Heart right ventricle (tissue), 15 donors: ENCODE measurements at regions not wholly inside any gene's neighbourhood (a gene's known extent, or its start where the extent isn't known, plus 50 kb on each side); places are given as distances from the start of the nearest gene placed in this dataset.

Experiments used
- ATAC-seq, 8 donors: fragments of 200-7000 bp; cut with Tn5 transposase; one replicate each; pipeline ENCODE4 v1.9.1; 2020; ENCODE audit warnings: mild to moderate bottlenecking in 8 of 8, moderate library complexity in 8 of 8, moderate number of reproducible peaks in 1 of 8
- DNase-seq, 2 donors: peaks; one replicate each; pipeline ENCODE4 v3.0.0-alpha.2; 2020
- H3K27ac ChIP-seq, 10 donors: fragments of 200-600 bp; sonication (generic) in 2 of 10; one replicate each; pipeline versions ENCODE4 v1.5.0 to v1.8.0; 2020 to 2022; ENCODE audit warnings: mild to moderate bottlenecking in 3 of 10
- H3K27me3 ChIP-seq, 7 donors: fragments of 200-600 bp; one replicate each; pipeline ENCODE4 v1.8.0; 2021 to 2022; ENCODE audit warnings: mild to moderate bottlenecking in 2 of 7
- H3K36me3 ChIP-seq, 9 donors: fragments of 200-600 bp; sonication (generic) in 1 of 9; one replicate each; pipeline versions ENCODE4 v1.5.0 to v1.8.0; 2020 to 2022; ENCODE audit warnings: mild to moderate bottlenecking in 2 of 9
- H3K4me1 ChIP-seq, 9 donors: fragments of 200-600 bp; sonication (generic) in 1 of 9; one replicate each; pipeline versions ENCODE4 v1.5.0 to v1.8.0; 2020 to 2022; ENCODE audit warnings: mild to moderate bottlenecking in 4 of 9
- H3K4me3 ChIP-seq, 10 donors: fragments of 200-600 bp; sonication (generic) in 2 of 10; one replicate each; pipeline versions ENCODE4 v1.5.0 to v1.8.0; 2020 to 2022; ENCODE audit warnings: mild to moderate bottlenecking in 7 of 10, moderate library complexity in 2 of 10
- H3K9me3 ChIP-seq, 11 donors: fragments of 200-600 bp in 10 of 11; sonication (generic) in 2 of 11; one replicate each; pipeline versions ENCODE4 v1.5.0 to v1.8.0; 2013 to 2022; ENCODE audit warnings: mild to moderate bottlenecking in 2 of 11, control low read depth in 1 of 11, moderate library complexity in 1 of 11
- CTCF ChIP-seq, 9 donors: fragments of 200-600 bp; sonication (generic) in 2 of 9; IDR thresholded peaks; one replicate each; pipeline versions ENCODE4 v1.5.0 to v1.8.0; 2021 to 2022; ENCODE audit warnings: antibody characterized with exemption in 9 of 9, mild to moderate bottlenecking in 5 of 9, moderate library complexity in 1 of 9
- intact Hi-C, 10 donors: fragments of 100-400 bp; cut with DNase I; formaldehyde crosslinking; loops; one replicate each; pipeline versions ENCODE4 v1.11.1 to v1.14.2; 2022
- donor health status: Arrhythmogenic right ventricular cardiomyopathy.
- donor health status: ischemic (EF 13 %, LVEDD 7.1; RV severe dilation, severe dysfunction).
- donor health status: DM: no; HTN: yes; CAD: no.
- donor health status: DM: no; HTN: no; CAD: no.
- donor health status: ischemic (EF 25% LVEDD 6.9; RV normal size, moderate dysfunction).
- donor health status: ischemic (EF 25% LVEDD 5.7; RV mildly dilated, moderate dysfunction).
- donor health status: healthy.
- donor health status: DM: yes; HTN: yes; CAD: no.
- donor health status: Ischemic cardiomyopathy.
- donor health status: ischemic (EF 35%, LVEDD 5.7; RV mildly dilated, moderate dysfunction).
- donor health status: nonischemic (EF 11% LVEDD 7.7; RV severe dilation, severe dysfunction).
- donor health status: DM: yes; HTN: yes; CAD: no.
- donor health status: PGD.
- donor health status: ischemic (EF 29% LVEDD 5.4; RV normal size, mild dysfunction).
- donor health status: nonischemic (EF 23%, LVEDD 6.1; RV moderate dilation, normal function).

GRCh38 chr4:18071894-18072293, 50.3 kb upstream of the LCORL start:
- TF ChIP-seq CTCF (IDR thresholded peaks at IDR 0.05) = no peak
- Histone ChIP-seq H3K27ac (no peak overlapping the region), H3K4me1 (peaks cover 0 to 17% (median 0%) of the 10 kb centered on the region in 9 donors), H3K4me3 (no peak overlapping the region), H3K27me3 (peaks cover 0 to 4% (median 0%) of the 10 kb centered on the region in 7 donors), H3K36me3 (no peaks in the 10 kb centered on the region), H3K9me3 (peaks cover 0 to 6% (median 0%) of the 10 kb centered on the region in 11 donors)
- ATAC-seq (no peak), DNase-seq (no peak)
- intact Hi-C loops = loop anchor here in 1 of 10 donors (10.0 kb wide), 1 partner anchor 293 kb away; no protein-coding TSS in a partner anchor
